HG02981 (cell line): ENCODE measurements at regions not wholly inside any gene's neighbourhood (a gene's known extent, or its start where the extent isn't known, plus 50 kb on each side); places are given as distances from the start of the nearest gene placed in this dataset.
"Not testable (repeated sequence)": the region's sequence is repeated elsewhere in the genome, so short reads cannot be mapped to it uniquely, and the experiment has no call there.

Experiments used
- ATAC-seq: cut with Tn5 transposase; IDR thresholded peaks from one replicate; pipeline ENCODE4 v1.9.1; 2021; ENCODE audit warnings: mild to moderate bottlenecking, moderate library complexity; ENCODE audit not compliant: unreplicated experiment

DNA sequence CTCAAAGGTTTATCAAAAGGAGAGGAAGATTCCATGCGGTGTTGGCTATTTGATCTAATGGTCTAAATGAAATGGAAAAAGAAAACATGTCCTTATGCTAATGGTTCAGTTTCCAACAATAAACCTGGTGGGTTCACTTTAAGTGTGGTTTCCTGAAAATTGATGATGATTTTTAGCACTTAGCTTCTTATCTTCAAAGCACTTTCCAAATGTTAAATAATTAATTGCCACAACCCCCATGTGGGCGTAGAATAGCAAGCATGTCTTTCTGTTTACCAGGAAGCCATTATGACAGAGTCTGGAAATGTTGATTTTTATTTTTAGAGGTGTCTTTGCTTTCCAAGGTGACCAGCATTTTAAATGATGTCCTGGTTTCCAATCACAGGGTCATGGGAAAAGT, 134.8 kb upstream of the SLC4A4 start:
- no peak for ATAC-seq

DNA sequence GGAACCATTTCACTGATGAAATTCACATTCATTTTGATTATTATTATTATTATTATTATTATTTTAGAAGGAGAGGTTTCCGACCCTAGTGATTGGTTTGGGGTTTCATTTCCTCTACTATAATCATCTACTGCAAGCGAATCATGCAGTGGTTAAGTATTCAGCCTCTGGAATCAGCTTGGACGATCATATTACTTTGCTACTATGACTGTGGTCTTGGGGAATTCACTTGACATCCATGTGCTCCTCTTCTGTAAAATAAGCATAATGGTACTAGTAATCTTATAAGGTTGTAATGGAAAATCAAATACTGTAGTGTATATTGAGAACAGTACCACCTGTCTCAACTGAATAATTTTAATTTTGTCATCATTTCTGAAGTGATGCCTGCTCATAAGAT, 132.1 kb upstream of the SLC4A4 start:
- ATAC-seq: no peak

DNA sequence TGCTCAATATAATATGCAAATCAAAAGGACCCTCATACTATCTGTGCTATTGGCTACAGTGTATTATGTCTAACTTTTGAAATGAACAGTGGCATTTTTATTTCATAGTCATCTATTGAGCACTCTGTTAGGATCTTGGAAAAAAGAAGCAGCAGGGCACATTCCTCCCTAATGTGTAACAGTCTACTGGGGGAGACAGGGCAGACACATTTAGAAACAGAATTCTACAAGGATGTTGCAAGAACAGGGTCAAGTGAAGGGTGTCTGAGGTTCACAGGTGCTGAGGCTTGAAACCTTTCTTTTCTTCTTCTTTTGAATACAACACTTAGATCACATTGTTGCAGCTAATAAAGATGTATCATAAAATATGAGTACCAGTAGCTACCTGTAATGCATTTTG, 129.7 kb upstream of the SLC4A4 start:
- ATAC-seq: no peak

DNA sequence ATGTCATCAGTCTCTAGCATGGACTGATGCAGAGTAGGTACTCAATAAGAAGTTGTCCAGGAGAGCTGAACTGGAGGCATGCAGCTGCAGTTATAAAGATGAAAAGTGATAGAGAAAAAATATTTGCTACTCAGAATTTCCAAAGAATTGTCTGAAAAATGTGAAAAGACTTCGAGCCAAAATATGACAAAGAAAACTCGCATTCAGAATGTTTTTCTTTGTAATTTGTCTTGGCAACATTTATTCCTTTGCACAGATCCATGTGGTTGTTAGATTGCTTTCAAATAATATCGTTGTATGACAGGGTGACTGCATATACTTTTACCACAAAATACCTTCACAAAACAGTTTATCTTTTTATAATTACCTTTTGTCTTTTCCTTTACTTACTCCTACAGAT, 128.0 kb upstream of the SLC4A4 start:
- ATAC-seq: no peak

DNA sequence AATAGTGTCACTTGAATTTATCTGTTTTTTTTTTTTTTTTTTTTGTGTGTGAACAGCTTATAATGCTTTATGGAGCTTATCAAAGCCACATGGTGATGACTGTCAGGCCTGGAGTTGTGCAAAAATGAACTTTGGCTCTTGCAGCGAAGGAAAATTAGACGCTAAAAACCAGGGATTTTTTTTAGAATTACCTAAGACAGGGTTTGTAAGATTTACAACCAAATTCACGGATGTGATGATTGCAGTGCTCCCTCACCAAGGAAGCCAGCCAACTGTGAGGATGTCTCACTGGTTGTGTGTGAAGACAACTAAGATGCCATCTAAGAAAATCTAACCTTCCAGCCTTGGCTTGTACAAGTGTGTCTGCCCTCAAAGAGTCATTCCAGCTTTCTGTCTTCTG, 127.1 kb upstream of the SLC4A4 start:
- ATAC-seq: no peak

DNA sequence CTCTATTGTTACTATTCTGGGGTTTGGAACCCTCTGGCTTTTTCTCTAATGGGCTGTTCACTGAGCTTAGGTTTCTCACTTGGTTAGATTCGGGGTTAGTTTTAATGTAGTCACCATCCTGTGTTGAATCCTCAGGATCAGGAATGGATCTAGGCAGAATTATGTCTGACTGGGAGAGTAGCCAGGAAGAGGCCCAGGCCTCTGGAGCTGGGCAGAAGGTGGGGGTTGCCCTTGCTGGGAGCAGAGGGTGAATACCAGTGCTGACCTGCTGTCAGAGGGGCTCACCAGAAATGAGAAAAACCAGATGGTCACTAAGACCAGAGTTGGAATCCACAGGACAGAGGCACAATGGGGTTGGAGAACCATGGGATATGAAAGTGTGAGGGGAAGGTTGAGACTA, 126.6 kb upstream of the SLC4A4 start:
- no peak for ATAC-seq

DNA sequence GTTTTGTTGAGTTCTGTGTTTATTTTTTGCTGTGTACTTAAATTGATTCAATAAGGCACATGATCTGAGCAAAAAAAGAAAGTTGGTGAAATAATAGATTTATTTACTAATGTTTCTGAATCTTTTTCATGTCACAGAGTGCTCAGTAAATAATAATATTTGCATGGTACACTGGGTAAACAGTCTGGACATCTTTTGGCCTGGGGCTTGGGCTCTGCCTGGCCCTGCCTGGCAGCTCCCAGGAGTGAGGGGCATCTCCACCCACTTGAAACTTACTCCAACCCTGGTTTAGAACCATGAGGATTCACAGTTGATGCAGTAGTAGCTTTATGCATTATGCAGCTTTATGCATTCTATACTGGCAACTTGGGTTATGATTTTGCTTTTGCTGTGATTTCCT, 124.2 kb upstream of the SLC4A4 start:
- ATAC-seq: no peak

DNA sequence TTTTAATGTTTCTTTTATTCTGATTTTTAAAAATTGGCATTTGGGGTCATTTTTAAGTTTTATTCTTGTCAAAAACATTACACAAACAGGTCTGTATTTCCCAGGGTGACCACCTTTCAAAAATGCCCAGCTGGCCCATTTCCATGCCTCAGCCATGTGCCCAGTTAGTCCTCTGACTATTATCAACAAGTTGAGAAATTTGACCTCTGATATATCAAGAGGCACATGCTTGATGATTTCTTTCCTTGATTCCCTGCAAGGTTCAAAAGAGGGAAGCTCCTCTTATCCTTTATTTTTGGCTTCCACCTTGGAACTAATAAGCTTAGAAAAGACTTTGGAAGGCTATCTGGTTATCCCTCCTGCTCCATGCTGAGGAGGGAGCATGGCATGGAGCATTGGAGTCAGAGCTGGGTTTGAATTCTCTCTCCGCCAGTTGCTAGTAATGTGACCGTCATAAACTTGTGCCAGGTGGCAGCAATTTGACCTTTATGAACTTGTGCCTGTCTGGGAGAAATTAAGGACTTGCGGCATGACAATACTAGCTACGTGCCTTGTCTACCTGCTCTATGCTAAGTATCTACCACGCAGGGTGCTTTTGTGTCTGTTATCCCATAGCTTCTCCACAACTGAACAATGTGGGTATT, 122.4 kb upstream of the SLC4A4 start:
- no peak for ATAC-seq

DNA sequence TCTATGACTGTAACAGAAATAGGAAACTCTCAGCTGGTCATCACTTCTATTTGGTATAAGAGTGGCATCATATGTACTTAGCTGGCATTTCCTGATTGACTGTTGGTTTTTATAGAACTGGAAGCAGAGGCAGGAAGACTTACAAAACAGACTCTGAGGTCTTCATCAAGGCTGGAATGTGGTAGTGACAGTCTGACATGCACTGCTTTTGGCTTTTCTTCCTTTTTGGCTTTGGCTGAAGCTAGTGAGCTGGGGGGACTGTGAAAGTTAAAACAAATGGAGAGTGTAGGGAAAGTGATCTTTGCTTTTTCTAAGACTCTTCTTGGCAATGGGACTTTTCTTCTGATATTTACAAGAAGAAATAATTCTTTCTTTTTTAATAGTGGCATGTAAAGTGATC, 121.1 kb upstream of the SLC4A4 start:
- no peak for ATAC-seq

DNA sequence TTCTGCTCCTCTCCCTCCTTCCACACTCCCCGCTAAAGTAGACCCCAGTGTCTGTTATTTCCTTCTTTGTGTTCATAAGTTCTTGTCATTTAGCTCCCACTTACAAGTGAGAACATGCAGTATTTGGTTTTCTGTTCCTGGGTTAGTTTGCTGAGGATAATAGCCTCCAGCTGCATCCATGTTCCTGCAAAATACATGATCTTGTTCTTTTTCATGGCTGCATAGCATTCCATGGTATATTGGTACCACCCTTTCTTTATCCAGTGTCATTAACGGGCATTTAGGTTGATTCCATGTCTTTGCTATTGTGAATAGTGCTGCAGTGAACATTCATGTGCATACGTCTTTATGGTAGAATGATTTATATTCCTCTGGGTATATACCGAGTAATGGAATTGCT, 118.0 kb upstream of the SLC4A4 start:
- ATAC-seq: not testable (repeated sequence)

DNA sequence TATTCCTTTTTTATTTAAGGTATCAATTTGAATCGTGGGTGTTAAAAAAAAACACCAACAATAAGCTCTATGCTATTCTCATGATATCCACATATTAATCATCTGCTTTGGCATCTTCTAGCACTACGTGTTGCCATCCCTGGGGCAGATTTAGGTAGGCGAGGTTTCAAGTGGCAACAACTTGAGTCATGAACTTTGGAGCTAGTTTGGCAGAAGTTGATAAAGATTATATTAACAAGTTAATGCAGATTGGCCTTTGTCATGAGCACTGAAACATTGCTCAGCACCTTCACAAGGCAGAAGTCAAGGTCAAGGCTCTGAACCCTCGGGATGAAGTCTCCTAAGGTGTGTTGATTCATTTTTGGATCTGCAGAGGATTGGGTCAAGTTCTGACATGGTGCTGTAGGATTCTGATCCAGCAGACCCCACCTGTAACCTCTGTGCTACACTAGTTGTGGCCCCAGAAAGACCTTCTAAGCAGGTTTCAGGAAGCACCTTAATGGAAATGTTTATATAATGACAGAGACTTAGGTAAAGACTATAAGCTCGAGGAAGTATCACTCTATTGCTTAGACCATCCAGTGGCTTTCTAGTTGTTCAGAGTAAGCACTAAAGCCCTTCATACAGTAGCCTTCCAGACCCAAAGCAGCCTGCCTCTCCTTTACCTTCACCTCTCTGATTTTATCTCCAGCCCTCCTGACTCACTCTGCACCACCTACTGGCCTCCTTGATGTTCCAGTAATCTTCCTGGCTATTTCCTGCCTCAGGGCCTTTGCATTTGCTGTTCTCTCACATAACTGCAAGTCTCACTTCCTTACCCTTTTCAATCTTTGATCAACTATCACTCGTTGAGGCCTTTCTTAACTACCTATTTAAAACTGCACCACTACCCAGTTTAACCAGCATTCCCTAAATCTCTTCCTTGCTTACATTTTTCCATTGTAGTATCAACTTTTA, 117.0 kb upstream of the SLC4A4 start:
- no peak for ATAC-seq

DNA sequence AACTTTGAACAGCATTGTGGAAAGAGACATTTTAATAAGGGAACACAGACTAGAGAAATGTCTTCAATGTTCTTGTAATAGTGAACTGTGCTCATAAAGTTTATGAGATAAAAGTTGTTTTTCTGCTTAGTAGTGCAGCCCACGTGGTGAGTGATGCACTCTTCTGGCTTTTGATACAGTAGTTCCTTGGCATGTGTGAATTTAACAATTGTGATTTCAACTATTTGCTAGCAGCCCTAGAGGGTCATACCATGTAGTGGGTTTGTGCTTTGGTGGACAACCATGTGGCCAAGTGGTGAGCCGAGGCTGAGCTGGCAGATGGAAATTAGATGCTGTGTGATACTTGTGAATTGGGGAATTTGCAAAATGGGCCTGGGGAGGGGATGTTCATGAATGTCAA, 116.2 kb upstream of the SLC4A4 start:
- no peak for ATAC-seq

DNA sequence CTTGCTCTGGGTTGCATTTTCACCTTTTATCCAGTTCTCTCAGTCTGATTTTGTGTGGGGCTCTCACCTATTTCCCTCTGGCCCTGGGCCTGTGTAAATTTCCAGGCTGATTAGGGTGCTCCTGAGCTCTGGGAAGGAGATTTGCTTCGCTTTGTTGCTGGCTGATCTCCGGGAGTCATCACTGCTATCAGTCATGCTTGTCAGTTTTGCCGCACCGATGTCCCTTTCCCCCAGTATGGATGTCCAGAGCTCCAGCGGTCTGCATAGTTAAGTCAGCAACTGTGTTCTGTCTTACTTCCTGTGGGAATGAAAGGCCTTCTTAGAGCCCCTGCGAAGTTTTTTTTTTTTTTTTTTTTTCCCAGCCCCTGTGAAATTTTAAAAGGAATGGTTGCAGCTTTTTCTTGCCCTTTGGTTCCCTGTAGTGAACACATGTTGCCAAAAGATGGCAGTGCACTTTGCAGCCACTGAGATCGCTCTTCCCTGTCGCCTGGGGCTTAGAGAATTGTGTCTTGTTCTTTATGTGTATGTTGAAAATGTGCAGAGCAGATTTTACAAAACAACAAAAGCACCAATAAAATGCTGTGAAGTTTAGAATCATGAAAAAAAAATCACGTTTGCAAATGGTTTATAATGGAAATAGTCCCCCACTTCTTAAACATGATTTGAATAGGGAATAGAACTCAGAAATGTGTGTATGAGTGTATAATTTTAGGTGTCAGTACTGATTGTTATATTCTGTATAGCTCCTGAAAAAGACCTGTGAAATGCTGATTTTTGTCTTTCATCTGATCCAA, 109.1 kb upstream of the SLC4A4 start:
- ATAC-seq: peak; percentile 46

DNA sequence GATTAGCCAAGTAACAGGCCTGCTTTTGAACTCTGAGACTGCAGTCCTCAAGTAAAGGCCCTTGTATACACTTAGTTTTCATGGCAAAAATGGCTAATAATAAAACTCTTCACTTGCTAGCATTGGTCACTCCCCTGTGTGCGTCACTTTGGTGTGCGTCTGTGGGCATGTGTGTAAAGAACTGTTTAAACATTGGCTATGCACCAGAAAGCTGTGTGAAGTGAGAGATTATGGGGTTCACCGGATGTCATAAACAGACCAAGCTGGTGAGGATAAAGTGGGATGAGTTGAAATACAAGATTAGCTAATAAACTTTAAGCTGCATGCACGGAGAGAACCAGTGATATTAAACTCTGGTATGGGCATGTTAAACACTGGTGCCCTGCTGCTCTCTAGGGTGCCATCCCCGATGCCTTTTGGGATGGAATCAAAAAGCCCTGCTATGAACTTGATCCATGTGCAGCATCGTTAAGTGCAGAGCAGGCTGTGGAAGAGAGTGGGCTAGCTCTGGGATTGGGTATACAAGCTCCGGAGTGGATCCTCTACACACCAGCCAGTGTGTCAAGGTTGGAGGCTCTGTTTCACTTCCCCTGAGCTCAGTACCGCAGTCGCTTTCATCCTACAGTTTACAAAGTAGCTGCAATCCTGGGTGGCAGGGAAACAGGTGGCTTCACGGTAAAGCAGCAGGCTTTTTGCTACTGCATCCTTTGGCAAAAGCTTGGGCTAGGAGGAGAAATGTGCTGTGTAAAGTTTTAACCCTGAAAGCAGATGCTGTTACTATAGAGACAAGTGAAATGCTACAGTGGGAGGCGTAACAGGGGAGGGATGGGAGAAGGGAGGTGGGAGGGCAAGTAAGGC, 108.3 kb upstream of the SLC4A4 start:
- no peak for ATAC-seq

DNA sequence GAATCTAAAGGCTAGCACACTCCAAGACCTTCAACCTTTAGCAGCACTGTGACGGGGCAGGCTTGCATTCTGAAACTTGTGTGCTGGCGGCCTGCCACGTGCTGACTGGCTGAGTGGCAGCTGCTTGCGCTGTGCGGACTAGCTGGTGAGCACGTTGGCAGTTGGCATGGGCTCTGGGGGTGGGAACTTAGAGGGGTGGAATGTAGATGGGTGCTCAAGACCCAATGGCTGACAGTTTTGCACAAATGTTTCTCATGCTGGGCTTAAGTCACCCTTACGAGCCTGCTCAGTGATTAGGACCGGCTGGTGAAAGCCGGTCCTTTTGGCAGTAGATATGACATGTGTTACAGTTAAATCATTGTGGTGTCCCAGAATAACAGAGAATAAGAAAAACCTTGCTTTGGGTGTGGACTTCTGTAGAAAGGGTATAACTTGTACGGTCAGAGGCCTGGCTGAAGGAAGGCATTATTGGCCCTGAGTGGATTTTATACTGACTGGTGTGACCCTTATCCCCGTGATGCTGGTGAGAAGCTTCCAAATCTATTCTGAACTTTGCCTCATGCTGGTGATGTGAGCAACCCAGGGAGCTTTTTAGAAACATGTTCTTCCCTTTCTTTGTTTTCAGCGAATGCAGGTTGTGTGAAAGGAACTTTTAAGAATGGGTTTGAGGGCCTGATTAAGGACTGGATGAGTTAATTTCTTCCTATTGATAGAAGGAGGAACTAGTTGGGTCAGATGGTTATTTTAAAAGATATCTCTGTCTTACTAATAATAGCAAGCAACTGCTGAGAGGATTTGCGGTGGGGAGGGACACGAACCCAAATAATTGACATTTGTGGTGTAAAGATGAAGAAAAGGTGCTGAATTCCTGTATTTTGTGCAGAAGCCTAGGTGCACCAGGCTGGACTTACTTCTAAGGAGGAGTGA, 107.4 kb upstream of the SLC4A4 start:
- ATAC-seq: no peak

DNA sequence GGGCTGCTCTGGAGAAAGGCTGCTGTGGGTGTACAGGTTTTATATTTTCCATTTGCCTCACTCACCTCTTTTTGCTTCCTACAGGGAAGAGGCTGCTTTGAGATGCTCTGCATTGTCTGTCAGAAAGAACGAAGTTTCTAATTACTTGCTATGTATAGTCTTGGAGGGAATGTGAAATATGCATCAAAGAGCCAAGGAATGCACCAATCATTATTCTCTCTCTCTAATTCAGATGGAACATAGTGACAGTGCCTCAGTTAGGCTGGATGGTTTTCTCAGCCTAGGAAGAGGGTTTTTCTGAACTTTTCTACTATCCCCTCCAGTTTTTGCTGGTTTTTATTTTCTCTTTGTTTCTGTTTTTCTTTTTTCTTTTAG, 106.8 kb upstream of the SLC4A4 start:
- ATAC-seq: no peak

DNA sequence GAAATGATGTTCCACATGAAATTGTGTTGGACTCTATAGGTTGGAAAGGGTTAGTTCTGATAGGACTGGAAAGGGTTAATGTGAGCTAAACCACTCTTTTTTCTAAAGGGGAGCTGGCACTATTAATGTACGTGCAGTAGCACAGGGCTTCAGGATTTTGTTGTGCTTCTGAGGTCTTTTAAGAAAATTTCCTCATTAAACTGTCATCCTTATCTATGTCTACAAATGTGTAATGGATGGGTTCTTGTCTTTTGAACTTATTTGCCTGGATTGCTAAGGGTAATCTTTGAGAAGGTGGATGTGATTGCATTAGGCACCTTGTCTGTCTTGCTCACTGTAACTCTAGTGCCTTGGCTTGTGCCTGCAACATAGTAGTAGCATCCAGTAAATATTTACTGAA, 106.0 kb upstream of the SLC4A4 start:
- ATAC-seq: no peak

DNA sequence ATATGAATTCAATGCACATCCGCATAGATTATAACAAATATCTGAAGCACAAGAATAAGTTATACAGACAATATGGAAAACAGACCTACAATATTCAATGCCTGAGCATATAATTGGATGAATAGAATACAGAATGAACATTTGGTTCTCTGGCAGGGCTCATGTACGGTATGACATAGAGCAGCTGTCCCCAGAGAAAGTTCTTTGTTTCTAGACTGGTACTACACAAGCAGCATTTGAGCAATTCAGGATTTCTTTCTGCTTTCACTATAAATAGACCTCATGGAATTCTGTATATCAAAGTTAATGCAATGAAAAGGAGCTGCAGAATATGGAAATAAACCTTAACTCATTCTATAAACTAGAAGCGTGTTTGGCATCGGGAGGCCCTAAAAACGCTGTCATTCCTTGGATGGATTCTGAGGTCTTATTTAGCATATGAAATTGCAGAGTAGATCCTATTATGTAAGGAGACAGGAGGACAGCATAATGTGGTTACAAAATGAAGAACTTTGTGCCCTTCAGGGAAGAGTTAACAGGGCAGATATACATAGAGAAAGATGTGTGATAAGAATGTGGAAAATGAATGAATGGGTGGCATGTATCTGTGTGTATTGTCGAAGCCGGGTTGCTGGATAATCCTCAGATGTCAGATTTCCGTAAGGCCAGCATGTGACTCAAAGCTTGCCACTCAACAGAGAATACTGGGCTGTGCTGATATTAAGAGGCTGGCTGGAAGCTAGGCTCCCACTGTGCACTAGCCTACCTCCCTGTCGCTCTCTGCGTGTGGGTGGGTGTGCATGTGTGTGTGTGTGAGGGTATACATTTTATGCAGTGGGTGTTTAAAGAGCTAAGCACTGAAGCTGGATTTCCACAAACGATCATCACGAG, 103.3 kb upstream of the SLC4A4 start:
- no peak for ATAC-seq

DNA sequence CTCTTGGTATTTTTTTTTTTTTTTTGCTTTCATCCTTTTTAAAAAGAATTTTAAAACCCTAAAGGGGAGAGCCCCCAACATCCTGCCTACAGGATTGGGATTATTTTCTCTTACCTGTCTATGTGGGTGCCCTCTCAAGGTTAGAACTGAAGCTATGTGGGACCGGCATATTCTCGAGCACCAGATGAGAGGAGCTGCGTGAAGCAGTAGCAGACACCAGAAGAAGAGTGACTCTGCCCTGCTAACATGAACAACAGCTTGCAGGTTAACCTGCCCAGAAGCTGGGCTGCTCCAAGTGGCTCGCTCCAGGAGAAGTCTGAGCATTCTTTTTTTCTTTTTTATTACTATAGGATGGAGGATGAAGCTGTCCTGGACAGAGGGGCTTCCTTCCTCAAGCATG, 102.6 kb upstream of the SLC4A4 start:
- no peak for ATAC-seq
